ENCODE measurements at regions not wholly inside any gene's neighbourhood (a gene's known extent, or its start where the extent isn't known, plus 50 kb on each side); places are given as distances from the start of the nearest gene placed in this dataset.
"Not testable (repeated sequence)": the region's sequence is repeated elsewhere in the genome, so short reads cannot be mapped to it uniquely, and the experiment has no call there.

DNA sequence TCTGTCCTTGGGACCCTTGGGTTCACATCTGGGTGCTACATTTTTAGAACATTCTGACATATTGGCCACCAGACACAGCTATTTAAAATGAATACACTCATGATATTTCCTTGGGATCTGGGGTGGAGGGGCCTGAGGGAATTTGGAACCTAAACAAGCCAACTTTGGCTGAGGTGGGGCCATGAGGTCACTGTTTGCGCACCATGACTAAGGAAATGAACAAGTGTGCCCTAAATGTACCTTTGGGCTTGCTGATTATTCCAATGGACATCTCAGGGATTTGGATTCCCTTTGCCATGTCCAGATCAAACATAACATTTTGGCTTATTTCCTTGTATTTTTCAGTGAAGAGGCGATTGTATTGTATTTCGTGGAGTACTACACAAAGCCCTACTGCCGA is 80.5 kb upstream of the SEC11C start:
- no peak for DNase-seq

DNA sequence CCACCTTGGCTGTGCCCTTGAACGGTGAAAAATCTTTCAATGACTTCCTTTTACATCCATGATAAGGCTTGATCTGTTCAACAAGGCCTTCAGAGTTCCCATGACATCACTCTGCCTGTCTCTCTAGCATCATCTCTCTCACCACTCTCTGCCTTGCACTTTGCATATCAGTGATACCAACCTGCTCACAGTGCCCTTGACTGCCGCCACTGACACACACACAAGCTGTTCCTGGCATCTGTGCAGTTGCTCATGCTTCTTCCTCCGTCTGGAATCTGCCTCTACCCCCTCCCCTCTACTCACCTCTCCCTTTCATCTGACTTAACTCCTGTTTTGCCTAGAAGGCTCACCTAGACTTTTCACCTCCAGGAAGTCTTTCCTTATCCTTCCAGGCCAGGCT is 79.1 kb upstream of the SEC11C start:
- no peak for DNase-seq

DNA sequence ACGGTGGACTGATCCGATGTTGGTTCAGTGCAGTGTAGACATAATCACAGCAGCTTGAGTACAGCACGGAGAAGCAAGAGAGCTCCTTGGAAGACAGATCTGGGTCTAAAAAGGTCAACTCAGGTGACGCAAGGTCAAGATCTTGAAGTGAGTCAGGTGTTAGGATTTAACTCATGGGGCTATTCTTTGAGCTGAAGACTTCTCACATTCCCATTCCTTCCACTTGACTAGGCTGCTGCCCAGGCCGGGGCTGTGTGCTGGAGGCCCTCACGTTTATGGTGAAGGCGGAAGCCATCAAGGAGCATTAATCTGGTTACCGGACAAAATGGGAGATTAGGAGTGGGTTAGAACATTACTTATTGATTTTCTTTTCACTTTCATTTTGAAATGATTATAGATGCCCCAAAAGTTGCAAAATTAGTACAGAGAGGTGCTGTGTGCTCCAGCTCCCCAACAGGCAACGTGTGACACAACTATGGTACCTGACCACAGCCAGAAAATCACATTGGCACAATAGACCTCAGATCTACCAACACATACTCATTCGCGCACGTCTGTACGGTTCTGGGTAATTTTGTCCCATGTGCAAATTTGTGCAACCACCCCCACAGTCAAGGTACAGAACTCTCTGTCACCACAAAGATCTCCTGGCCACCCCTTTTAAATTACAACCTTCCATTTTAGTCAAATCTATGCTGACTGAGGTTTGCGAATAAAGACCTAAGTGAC is 77.6 kb upstream of the SEC11C start:
- no peak for DNase-seq

DNA sequence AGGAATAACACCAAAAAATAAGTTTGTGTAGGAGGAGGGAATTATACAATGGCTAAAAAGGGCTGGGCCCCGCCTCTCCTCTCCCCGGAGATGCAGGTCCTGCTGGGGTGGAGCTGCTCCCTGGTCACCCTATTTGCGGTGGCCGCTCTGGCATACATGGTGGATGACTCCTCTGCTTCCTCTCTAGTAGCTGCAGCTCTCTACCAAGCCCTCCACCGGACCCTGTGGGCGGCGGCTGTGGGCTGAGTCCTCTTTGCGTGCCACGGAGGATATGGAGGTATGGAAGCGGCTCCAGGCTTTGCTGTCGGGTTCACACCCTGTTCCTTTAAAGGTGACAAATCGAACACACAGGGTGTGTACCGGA is 77.1 kb upstream of the SEC11C start:
- DNase-seq: no peak

DNA sequence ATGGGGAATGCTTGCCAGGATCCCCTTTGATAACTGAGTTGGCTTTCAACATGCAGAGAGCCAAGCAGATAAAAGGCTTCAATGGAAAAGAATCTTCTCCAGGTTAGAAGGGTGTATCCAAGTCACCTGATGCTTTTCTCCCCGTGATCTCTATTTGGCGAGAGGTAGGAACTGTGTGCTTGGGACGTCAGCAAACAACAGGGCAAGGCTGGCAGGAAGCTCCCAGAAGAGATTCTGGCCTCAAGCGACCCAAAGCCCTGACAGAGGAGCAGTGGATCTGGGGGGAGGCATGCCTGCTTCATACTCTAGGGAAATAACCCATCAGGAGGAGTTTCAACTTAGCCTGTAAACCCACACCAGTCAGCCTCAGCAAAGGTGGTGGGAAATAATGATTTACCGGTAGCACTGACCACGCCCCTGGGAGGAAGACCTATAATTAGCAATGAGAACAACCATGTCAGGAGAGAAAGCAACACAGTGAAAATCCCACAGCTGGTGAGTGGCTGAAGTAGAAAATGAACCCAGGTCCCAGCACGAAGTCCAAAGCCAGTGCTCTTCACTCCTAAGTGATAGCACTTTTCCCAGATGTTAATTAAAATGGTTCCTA is 76.3 kb upstream of the SEC11C start:
- DNase-seq: no peak

DNA sequence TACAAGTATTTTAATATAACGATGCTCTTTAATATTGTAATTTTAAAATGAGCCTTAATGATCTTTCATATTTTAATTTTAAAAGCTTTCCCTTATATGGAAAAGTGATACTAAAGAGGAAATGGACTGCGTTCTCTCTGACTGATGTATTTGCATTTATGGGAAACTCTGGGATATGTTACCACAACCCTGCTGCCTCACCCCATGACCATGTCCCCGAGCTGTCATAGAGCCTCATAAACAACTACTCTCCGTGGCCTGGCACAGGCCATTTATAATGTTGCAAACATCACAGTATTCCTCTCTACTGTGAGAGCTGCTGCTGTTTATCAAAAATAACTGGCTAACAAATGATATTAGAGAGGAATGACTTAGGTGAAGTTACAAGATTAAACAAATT is 75.8 kb upstream of the SEC11C start:
- DNase-seq: no peak

DNA sequence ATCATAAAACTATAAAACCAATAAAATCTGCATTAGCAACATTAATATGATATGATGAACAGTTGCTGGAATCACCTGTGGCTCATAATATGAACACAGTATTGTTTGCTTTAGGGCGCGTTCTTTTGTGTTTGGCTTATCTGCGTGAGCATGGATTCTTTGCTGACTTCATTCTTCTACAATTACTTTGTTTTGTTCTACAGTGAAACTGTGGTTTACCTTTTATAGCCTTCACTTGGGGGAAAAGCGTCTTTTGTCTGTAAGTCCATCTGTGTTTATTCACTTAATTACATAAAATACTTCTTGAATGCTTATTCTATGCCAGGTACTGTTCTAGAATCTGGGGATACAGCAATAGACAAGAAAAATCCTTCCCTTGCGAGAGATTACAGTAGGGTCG is 74.0 kb upstream of the SEC11C start:
- DNase-seq: no peak

DNA sequence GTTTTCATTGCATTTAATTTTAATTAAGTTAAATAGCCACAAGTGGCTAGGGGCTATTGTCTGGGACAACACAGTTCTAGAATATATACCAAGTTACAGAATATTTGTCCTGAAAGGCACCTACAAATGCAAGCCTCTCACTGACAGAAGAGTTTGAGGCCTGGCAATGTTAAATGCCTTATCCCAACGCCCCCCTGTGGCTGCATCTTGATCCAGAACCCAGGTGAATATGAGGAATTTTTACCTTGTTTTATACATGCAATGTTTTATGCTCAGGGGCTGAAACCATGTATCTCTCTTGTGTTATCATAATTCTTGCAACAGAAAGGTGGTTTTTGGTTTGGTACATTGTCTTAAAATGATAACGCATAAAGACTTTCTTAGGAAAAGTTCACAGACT is 71.8 kb upstream of the SEC11C start:
- DNase-seq: peak in 1 of 2 experiments; percentile 12

DNA sequence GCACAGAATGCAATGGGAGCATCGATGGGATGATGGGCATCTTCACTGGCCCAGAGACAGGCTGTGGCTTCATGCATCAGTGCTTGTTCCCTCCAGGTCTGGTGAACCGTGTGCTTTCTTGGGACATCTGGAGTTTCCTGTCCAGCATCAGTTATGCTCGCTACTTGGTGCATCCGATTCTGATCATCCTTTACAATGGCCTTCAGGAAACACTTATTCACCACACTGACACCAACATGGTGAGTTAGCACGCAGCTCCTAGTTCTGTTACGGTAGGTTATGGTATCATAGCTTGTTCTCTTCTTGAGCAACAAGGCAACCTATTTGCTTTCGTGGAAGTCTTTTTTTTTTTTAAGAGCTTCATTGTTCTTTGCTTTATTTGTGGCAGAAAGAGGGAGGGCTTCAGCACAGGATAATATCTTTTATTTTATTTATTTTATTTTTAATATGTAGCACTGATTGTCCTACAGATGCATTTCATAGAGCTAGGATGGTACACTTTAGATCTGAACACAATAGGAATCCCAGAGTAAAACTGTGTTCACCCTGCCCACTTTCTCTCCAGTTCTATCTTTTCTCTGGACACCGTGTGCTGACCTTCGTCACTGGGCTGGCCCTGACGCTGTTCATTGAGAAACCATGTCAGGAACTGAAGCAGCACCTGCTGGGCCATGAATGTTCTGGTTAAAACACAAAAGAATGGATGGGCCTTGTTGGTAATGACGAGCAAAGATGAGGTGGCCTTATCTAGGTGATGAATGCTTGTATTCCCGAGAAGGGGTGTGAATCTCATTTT is 71.2 kb upstream of the SEC11C start:
- no peak for DNase-seq

DNA sequence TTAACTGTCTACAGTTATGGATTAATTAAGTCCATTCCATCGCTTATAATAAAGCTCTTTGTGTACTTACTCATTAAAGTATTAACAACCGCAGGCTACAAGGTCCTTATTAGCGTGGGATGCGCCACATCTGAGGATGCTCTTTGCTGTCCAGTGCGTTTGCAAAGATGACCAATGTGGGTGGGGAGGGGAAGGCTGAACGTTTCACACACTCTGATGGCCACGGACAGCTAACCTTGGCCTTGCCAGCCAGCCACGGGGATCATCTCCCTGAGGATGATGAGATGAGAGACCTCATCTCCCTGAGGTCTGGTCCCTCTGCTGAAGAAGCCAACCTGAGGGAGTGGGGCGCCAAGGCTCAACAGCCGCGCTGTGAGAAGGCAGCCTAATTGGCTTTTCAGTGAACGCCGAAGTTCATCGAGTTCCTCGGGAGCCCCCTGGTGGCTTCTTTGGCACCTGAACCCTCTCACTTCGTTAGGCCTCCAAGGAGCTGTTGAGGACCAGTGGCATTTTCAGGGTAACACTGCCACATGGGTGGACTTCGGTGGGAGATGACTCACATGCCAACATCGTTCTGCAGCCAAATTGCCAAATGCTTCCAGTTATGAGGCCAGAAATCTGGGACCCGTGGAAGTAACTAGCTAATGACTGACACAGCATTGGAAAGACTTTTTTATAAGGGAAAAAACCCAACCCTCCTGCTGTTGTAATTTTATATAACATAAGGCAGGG is 69.3 kb upstream of the SEC11C start:
- peak; percentile 19 to 44 for DNase-seq

DNA sequence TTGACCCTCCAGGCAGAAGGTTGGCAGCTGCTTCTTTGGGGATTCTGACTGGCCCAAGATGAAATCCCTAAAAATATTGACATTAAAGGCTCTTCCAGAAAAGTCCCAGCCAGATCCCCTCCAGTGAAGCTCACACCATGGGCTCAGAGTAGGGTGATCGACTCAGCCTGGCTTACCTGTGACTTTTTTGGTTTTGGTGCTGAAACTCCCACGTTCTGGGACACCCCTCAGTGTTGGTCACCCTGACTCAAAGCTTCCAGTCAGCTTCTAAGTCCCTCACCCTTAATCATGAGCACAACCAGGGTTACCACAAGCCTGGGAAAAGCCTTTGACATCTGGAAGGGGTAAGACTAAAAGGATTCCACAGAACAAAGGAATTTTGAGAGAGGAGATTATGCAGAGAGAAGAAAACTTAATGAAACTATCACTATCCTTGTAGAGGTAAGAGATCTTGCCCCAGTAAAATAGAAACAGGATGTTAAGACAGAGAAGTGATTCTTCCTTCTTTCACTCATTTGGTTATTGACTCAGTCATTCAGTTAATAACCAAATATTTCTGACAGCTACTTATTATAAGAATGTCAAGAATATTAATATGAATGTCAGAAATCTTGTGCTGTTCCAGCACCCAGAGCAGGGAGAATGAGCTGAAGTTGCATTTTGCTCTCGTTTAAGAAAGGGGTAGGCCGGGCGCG is 66.8 kb upstream of the SEC11C start:
- no peak for DNase-seq

DNA sequence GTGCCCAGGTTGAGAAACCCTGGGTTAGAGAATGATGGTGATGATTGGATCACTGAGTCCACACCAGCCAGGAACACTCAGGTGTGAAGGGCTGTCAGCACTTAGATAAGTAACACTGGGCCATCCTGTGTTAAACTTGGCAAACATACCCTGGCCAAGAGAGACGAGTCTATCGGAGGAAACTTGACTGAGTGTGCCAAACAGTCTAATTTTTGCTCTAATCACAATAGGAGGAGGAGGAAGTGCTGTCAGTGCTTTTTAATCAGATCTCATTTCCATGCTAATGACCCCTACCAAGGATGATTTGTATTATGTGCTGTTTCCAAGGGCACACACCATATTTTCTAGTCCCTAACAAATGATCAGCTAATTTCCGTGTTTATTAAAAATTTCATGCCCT is 63.8 kb upstream of the SEC11C start:
- no peak for DNase-seq

DNA sequence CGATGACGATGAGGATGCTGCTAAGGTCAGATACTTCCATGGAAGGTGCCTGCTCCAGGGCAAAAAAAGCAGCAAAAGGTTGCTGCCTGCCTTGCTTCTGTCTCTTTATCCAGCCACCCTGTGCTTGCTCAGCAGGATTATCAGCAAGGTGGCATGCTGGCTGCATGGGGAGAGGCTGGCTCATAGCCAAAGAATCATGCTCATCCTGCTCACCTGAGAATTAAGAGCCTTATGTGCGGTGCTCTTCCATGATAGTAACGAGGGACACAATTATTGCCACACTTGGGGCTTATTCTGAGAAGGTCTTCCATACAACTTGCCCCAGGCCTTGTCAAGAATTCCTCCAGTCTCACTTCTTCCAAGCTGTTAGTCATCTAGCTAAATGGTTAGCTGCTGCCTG is 60.4 kb upstream of the SEC11C start:
- DNase-seq: no peak

DNA sequence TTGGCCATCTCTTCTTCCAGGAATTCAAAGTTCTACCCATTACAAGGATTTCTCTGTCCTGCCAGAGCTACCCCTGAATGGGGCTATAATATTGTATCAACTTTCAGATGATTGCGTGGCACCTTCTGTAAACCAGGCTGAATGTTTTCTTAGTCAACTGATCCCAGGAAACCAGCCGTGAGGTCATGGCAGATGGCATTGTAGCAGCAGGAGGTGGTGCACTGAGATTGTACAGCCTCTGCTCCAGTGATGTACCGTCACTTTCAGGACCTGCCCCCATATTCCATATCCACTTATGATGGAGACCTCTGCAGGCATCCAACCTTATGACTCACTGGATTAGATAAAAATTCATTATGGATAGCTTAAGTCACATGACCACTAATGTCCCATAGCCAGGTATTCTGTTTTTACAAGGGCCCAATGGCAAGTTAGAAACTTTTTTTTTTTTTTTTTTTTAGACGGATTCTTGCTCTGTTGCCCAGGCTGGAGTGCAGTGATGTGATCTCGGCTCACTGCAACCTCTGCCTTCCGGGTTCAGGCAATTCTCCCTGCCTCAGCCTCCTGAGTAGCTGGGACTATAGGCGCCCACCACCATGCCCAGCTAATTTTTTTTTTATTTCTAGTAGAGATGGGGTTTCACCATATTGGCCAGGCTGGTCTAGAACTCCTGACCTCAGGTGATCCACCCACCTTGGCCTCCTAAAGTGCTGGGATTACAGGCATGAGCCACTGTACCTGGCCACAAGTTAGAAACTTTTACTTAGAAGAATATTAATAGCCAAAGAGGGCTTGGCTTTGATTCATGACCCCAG is 59.8 kb upstream of the SEC11C start:
- DNase-seq: not testable (repeated sequence)

DNA sequence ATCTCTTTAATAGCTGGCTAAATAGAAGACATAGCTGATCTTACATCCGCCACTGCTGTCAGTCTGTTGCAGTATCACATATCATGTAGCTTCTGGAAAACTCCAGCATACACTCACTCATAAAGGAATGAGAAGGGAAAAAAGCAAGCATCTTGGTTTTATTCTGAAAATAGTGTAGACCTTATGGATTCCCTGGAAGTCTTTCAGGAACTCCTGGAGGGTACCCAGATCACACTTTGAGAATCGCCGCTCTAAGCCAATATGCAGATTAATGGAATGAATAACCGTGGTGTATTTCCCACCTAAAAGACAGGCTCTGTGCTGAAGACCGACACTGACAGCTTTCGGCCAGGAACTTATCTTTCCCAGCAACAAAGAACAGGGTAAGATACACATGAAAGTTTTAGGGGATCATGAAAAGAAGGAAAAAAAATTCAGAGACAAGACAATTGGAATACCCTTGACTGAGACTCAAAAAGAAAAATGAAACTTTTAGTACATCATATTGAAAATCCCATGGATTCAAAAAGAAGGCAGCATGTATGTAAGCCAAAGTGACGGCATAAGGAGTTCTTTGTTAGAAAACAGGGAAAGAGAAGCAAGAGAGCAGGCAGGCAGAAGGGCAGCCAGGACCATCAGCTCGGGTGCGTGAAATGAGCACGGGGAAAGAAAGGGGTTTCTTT is 56.4 kb upstream of the SEC11C start:
- DNase-seq: no peak

DNA sequence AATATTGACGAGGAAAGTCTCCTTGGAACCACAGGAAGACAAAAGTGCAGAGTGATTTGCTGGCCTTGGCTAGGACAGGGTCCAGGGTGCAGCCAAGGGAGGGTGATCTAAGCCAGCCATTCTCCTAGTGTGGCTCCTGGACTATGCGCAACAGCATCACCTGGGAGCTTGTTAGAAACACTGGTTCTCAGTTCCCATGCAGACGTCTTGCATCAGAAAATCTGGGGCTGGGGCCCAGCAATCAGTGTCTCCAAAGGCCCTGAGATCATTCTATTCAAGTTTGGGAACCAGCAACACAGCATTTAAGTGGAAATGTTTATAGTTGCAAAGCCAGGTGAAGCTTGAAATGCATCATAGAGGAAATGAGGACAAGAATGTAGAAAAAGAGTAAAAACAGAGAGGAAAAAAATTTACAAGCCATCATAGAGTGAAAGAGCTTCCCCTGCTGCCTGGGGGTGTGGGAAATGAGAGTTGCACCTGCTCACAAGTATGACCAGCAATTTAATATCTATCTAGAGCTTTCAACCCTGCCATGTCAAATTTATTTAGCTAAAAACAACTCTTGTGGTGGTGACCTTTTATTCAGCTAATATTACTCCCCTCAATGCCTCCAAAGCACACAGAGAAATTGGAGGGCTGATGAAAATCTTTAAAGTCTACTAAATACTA is 54.4 kb upstream of the SEC11C start:
- DNase-seq: no peak

DNA sequence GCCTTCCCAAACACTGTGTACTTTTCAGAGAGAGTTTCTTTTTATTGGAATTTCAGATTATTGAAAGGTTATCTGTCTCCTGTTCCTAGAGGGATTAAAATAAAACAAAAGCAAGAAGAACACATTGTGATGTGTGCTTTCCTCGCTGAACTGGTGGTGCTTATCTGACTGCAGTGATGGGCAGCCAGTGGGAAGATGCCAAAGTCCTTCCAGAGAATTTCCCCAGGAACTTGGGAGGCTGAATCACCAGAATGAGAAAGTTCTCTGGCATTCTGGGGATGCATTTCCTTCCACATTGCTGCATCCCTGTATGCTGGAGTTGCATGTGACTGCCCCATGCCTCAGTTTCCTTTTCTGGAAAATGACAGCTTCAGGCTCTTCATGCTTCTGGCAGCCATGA is 53.9 kb upstream of the SEC11C start:
- no peak for DNase-seq

DNA sequence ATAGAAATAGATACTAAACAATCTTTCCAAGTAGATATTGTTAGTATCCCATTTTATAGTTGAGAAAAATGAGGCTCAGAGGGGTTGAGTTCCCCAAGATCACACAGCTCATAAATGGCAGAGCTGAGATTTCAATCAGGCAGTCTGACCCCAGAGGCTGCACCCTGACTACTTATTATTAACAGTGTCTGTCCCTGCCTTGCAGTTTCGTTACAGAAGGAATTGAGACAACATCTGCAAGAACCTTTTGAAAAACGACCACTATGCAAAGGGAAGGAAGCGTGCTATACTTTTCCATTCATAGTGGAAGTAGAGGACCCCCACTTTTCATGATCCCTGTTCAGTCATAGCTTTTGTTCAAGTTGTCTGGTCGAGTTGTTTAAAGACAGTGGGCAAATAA is 53.2 kb upstream of the SEC11C start:
- no peak for DNase-seq

DNA sequence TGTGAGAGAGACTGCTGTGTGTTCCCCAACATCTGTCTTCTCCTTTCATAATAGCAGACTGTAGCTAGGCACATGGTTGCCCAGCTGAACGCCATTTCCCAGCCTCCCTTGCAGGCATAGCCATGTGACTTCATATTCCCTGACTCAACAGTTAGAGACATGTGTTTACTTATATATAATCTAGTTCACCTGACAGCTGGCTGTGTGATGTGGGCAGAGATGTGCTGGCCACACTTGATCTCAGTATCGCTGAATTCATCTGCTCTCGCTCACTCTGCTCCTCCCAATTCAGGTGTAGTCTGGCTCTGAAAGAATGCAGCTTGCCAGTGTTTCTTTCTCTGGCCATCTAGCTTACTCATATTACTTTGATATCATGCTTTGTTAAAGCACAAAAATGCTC is 52.3 kb upstream of the SEC11C start:
- DNase-seq: no peak
